ENCODE measurements at regions not wholly inside any gene's neighbourhood (a gene's known extent, or its start where the extent isn't known, plus 50 kb on each side); places are given as distances from the start of the nearest gene placed in this dataset.

GRCh38 chr15:99921101-99921500 lies 187.9 kb upstream of the LYSMD4 start:
- DNase-seq = no peak

DNA sequence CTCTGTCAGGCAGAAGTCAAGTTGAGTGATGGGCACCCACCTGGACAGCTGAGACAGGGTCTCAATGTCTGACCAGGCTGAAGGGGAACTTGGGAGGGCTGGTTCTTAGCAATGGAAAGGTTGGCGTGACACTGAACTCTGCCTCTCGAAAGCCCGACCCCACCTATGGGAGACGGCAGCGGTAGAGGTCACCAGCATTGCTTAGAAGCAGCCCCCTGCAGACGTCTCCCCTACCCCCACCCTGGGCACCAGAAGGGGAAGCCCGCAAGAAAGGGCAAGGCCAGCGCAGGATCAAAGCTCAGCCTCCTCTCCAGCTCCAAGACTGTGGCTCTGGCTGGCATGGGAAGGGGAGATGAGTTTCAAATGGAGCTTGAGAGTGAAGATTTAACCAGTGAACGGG lies 184.8 kb upstream of the LYSMD4 start:
- no peak for DNase-seq

- DNase-seq = no peak
These were observed 184.0 kb upstream of the LYSMD4 start for GRCh38 chr15:99917252-99917651.

DNA sequence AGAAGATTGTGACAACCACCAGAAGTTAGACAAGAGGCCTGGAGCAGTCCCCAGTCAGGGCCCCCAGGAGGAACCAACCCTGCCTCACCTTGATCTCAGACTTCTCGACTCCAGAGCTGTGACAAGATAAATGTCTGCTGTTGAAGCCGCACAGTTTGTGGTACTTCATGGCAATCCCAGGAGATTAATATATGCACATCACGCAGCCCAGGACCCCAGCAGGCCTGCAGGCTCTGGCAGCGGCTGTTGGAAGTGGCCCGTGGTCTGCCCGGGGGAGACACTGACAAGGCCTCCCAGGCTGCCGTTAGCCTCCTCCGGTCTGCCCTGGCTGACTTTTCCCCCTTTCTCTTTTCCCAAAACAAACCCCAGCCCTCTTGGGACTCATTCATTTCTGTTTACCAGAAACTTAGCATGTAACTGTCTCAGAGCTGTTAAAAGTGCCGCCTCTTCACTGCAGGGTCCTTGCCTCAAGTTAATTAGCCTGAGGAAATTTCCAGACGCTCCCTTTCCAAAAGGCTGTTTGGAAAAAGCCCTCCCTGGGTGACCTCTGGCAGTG lies 183.5 kb upstream of the LYSMD4 start:
- no peak for DNase-seq

DNA sequence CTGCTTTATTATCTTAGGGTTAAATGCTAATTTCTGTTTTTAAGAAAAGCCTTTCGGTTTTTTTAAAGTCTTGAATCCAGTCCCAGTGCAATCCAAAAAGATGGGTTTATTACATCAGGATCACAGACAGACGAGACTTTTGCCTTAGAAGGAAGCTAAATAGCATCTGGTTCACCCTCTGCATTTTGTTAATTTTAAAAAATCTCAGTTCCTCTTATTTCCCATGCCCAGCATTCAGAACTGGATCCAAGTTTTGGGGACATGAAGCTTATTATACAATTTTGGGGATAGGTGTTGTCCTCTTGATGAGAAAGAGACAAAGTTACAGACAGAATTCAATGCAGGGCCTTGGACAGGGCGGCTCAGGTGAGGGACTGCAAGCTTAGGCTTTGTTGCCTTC lies 181.5 kb upstream of the LYSMD4 start:
- no peak for DNase-seq

GRCh38 chr15:99911816-99912215 lies 178.6 kb upstream of the LYSMD4 start:
- peak; percentile 51 for DNase-seq

DNA sequence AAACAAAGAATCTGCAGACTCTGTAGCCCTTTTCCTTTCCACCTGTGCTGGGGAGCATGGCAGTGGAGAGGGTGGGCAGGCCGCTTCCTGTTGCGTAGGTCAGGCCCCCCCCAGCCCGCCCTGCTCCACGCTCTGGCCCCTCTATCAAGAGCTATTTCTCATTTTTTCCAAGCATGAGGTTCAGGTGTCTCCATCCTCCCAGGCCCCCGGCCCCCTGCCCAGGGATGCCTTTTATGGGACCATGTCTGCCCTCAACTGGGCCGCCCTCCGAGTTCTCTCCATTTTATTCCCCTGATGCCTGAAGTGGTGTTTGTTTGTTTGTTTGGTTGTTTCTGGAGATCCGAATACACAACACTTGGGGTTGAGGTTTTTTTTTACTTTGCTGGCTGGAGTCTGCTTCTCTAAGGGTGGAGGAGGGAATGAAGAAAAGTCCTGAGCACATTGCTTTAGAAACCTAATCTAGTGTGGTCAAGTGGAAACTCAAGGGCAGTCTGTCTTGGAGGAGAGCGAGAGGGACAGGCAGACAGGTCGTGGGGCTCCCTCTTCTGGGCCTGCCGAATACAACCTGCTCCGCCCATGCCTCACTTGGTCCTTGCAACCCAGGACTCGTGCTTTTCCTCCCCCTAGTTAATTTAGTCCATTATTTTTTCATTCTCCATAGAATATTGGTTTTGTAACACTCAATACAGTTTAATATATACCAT lies 176.5 kb upstream of the LYSMD4 start:
- DNase-seq = peak; percentile 56

- no peak for DNase-seq
These were observed 174.5 kb upstream of the LYSMD4 start for GRCh38 chr15:99907698-99908097.

GRCh38 chr15:99906793-99907192 lies 173.6 kb upstream of the LYSMD4 start:
- no peak for DNase-seq

DNA sequence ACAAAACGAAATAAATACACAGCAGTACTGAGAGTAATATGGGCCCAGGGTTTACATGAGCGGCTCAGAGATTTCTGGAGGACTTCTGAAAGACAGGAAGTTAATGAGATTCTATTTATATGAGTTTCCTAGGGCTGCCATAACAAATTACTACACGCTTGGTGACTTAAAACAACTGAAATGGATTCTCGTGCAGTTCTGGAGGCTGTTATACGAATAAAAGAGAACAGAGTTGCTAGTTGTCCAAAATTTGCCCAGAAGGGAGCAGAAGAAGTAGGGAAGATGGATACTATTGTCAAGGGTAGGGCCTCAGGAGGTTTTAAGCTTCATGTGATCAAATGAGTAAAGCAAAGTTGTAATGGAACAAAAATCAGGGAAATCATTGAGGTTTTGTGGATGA lies 173.1 kb upstream of the LYSMD4 start:
- DNase-seq = no peak

- DNase-seq = no peak
These were observed 169.2 kb upstream of the LYSMD4 start for GRCh38 chr15:99902248-99902928.

GRCh38 chr15:99895956-99896311 lies 162.7 kb upstream of the LYSMD4 start:
- DNase-seq = no peak

GRCh38 chr15:99895189-99895955 lies 162.1 kb upstream of the LYSMD4 start:
- no peak for DNase-seq

- DNase-seq = no peak
These were observed 145.6 kb upstream of the LYSMD4 start for GRCh38 chr15:99878835-99879234.

DNA sequence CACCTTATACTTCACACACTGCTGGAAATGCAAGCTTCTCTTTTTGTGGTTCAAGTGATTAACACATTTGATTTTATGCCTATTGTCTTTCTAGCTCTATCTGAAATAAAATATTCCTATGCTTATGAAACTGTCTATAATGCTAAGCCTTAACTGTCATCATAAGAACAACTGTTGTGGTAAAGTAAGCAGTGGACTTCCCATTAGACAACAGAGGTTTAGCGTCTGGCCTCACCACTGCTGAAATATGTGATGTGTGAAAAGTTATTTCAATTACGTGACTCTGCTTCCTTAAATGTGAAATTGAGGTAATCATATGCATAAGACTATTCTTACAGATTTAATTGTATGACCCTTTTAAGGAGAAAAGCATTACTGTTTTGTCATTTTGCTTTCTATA lies 140.2 kb upstream of the LYSMD4 start:
- DNase-seq = no peak

GRCh38 chr15:99863550-99864198 lies 130.4 kb upstream of the LYSMD4 start:
- DNase-seq = no peak

GRCh38 chr15:99857836-99858235 lies 124.6 kb upstream of the LYSMD4 start:
- no peak for DNase-seq

DNA sequence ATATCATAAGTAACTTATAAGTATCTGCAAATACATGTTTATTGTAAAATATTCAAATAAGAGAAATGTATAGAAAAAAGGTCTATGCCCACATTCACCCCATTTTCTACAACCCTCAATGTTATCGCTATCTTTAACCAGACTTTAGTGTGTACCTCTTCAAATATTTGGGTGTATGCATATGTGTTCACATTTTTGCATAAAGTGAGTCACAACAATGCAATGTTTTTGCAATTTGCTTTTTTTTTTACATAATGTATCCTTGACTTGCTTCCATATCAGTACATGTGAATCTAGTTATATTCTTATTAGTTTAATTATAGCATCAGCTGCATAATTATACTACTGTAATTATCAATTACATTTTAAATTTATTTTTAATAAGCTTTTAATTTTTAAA lies 117.3 kb upstream of the LYSMD4 start:
- DNase-seq = no peak

DNA sequence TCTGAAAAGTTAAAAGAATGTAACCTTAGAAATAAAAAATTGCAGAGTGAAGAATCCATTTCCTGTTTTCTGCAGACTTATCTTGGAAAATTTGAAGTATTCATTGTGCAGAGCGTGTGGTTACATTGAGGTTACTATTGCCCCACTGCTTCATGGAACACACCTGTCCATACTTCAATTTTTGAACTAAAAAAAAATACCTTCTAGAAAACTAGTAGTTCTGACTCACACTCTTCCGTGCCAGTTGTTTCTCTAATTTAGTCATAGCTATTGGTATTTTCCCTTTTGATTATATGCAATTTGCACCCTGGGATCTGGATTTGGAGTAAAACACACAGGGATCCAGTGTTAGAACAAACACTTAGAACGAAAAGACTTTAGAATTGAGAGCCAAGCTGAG lies 111.8 kb upstream of the LYSMD4 start:
- no peak for DNase-seq

DNA sequence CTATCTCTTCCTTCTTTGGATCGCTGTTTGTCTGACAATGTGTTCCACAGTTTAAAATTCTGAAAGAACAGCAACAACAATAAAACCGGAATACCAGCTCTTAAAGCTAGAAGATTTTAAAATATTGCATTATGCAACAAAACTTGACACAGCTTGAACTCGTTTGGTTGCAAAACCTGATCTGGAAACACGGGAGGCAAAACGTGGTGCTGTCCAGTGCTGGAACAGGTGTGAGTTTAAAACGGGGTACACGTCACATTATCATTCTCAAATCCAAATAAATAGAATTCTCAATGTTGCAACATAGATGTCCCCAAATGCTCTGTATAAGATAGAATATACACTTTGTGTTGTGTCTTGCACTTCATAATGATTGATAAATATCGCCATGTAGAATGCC lies 110.9 kb upstream of the LYSMD4 start:
- no peak for DNase-seq

DNA sequence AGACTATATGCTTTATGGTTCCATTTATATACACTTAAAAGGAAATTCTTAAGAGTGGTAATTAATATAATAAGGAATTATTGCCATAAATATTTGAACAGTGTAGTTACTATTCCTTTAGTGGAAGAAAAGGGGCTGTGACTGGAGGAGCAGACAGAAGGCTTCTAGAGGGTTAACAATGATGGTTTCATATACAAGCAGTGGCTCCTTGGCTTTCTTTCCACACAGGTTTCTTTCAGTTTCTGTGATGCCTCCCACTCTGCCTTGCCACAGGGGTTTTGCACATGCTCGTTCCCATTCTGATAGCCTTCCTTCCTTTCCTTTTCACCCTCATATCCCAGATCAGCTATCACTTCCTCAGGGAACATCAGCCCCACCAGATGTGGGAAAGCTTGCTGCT lies 108.8 kb upstream of the LYSMD4 start:
- DNase-seq = no peak

DNA sequence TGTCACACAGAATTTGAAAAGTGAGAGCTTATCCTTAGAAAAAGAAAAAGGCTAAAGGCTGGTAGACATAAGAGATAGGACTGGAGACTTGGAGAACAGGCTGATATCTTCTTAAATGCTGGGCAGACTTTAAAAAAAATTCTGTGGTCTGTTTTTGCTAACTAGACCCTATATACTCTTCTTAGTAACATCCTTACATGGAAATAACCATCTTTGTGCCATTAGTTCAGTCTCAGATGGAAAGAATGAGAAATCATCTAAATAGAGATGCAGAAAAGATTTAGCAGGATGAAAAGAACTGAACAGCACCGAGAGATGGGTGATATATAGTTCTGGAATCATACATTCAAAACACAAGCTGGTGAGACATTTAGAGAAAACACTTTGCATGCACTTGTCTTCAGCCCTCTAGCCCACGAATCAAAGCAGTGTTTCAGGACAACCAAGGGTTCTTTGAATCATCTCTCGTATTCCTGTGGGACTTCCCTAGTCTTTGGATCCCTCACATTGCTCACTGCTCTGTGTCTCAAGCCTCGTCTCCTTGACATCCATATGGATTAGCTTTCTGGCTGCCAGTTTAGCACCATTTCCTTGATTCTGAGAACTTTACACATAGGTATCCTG lies 93.0 kb upstream of the LYSMD4 start:
- no peak for DNase-seq

Data from renal pelvis (tissue), 1 donor.